WERI-Rb-1 (cell line): ENCODE measurements at regions not wholly inside any gene's neighbourhood (a gene's known extent, or its start where the extent isn't known, plus 50 kb on each side); places are given as distances from the start of the nearest gene placed in this dataset.
A peak's percentile ranks its signal among the peaks of the same experiment; 100 is the strongest.

Source experiments
- DNase-seq: peaks from one replicate; pipeline ENCODE4 v3.0.0-alpha.2; 2020
- H3K27ac ChIP-seq: fragments of 250-450 bp; sonication (Bioruptor Pico); 2 replicates; pipeline ENCODE4 v1.5.1; 2020; ENCODE audit warnings: mild to moderate bottlenecking, moderate library complexity
- H3K27me3 ChIP-seq: fragments of 250-450 bp; sonication (Bioruptor Pico); 2 replicates; pipeline ENCODE4 v1.5.1; 2021; ENCODE audit warnings: mild to moderate bottlenecking, low read depth, moderate library complexity; ENCODE audit not compliant: insufficient read depth, severe bottlenecking
- H3K36me3 ChIP-seq: fragments of 250-450 bp; sonication (Bioruptor Pico); 2 replicates; pipeline ENCODE4 v1.5.1; 2020; ENCODE audit warnings: mild to moderate bottlenecking, moderate library complexity
- H3K4me3 ChIP-seq: 2 replicates; pipeline ENCODE4 v1.5.1; 2011; ENCODE audit warnings: low read depth, mild to moderate bottlenecking, control low read depth, low read length
- H3K9me3 ChIP-seq: fragments of 250-450 bp; sonication (Bioruptor Pico); 2 replicates; pipeline ENCODE4 v1.5.1; 2021; ENCODE audit warnings: mild to moderate bottlenecking, moderate library complexity; ENCODE audit not compliant: severe bottlenecking
- TF ChIP-seq, protein P1 (sequence below): IDR thresholded peaks from 2 replicates; pipeline ENCODE4 v1.5.1; 2011; ENCODE audit warnings: low read depth, mild to moderate bottlenecking, control low read depth, inconsistent platforms, low read length

GRCh38 chr18:10013621-10014543 is 100.1 kb downstream of the VAPA start:
- TF ChIP-seq, protein P1, sequence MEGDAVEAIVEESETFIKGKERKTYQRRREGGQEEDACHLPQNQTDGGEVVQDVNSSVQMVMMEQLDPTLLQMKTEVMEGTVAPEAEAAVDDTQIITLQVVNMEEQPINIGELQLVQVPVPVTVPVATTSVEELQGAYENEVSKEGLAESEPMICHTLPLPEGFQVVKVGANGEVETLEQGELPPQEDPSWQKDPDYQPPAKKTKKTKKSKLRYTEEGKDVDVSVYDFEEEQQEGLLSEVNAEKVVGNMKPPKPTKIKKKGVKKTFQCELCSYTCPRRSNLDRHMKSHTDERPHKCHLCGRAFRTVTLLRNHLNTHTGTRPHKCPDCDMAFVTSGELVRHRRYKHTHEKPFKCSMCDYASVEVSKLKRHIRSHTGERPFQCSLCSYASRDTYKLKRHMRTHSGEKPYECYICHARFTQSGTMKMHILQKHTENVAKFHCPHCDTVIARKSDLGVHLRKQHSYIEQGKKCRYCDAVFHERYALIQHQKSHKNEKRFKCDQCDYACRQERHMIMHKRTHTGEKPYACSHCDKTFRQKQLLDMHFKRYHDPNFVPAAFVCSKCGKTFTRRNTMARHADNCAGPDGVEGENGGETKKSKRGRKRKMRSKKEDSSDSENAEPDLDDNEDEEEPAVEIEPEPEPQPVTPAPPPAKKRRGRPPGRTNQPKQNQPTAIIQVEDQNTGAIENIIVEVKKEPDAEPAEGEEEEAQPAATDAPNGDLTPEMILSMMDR: no peak
- no peak overlapping the region for H3K27ac ChIP-seq
- no peak overlapping the region for H3K4me3 ChIP-seq
- H3K27me3 ChIP-seq: no peaks in the 10 kb centered on the region
- H3K9me3 ChIP-seq: no peaks in the 10 kb centered on the region
- no peak for DNase-seq
- no peaks in the 10 kb centered on the region for H3K36me3 ChIP-seq

GRCh38 chr18:10015288-10015701 is 101.5 kb downstream of the VAPA start:
- TF ChIP-seq, protein P1: no peak
- Histone ChIP-seq H3K4me3 (peak overlapping the region; percentile 16), H3K36me3 (no peaks in the 10 kb centered on the region), H3K9me3 (no peaks in the 10 kb centered on the region), H3K27ac (peak overlapping the region; percentile 39), H3K27me3 (no peaks in the 10 kb centered on the region)
- peak; percentile 51 for DNase-seq

DNA sequence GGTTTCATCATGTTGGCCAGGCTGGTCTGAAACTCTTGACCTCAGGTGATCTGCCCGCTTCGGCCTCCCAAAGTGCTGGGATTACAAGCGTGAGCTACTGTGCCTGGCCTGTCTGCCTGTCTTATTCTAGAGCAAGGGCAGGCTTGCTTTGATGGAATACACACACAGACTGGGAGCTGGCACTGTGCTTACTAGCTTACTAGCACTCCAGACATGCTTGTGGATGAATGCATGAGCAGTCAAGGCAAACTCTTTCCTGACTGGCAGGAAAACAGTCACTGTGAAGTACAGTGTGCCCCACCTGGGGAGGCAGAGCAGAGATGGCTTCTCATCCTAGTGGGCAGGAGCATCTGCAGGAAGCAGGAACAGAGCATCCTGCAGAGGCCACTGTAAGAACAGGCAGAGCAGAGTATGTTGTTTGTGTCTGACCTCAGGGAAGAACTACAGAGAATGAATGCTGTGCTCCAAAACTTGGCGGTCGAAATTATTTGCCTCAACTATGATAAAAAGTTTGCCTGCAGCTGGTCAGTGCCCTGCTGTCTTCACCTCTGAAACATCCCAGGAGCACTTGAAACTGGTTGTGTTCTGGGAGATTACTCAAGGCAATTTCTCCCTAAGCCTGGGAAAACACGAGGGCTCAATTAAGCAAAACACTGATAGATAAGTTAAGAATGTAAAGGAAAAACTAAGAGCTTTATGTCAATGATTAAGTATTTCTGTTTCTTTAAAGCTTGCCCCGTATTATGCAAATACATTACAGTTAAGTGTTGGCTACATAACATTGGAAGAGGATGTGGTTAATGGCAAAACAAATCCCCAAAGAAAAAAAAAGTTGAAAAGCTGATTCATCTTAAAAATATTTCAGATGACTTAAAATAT is 102.4 kb downstream of the VAPA start:
- Histone ChIP-seq H3K4me3 (no peak overlapping the region; the same call in 1 of the 2 replicates), H3K27ac (peak overlapping the region; percentile 39), H3K9me3 (no peaks in the 10 kb centered on the region), H3K36me3 (no peaks in the 10 kb centered on the region), H3K27me3 (no peaks in the 10 kb centered on the region)
- TF ChIP-seq, protein P1: peak; percentile 47
- peak; percentile 58 for DNase-seq

GRCh38 chr18:10017043-10017442 is 103.2 kb downstream of the VAPA start:
- no peaks in the 10 kb centered on the region for H3K27me3 ChIP-seq
- no peaks in the 10 kb centered on the region for H3K36me3 ChIP-seq
- TF ChIP-seq, protein P1: no peak
- H3K27ac ChIP-seq: peak overlapping the region; percentile 39
- no peak for DNase-seq
- no peaks in the 10 kb centered on the region for H3K9me3 ChIP-seq
- H3K4me3 ChIP-seq: no peak overlapping the region

DNA sequence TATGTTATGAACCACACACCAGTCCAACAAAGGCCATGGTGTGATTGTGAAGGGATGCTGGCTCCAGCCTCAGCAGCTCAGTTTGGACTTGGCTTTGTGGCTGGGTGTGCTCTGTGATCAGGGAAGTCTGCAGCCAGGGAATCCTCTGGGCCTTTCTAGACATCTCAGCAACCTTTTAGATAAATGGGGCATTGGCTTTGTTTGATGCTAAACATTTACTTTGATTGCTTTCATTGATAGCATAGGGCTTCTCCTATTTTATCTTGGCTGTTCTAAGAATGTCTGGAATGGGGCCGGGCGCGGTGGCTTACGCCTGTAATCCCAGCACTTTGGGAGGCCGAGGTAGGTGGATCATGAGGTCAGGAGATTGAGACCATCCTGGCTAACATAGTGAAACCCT is 104.5 kb downstream of the VAPA start:
- peaks cover 6% of the 10 kb centered on the region for H3K9me3 ChIP-seq
- no peak for DNase-seq
- H3K27ac ChIP-seq: no peak overlapping the region
- TF ChIP-seq, protein P1: no peak
- no peak overlapping the region for H3K4me3 ChIP-seq
- H3K27me3 ChIP-seq: no peaks in the 10 kb centered on the region
- no peaks in the 10 kb centered on the region for H3K36me3 ChIP-seq
